ENCODE measurements at regions not wholly inside any gene's neighbourhood (a gene's known extent, or its start where the extent isn't known, plus 50 kb on each side); places are given as distances from the start of the nearest gene placed in this dataset.

DNA sequence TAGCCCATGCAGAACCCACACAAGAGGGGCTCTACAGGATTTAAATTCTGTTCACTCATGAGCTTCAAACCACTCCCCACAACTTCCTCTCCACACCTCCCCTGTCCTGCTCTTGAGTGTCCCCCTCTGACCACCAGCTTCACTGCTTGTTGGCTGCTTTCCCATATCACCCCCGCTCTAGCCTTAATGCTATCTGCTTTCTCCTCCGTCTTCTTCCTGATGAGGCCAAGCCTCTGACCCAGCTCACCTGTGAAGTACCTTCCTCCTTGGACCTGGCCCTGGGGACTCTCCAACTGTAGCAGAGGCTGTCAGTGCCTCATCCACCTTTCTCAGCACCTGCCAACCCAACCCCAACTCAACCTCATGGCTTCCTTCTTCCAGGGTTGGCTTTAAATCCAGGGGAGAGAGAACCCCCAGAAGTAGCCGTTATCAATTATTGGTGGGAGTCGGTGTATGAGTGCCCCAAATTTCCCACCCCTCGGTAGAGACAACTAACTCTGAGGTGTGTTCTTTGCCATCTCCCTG is 174.8 kb downstream of the MINAR1 start:
- no peak overlapping the region for H3K4me2 ChIP-seq (ENCODE audit: insufficient read depth, low read length)
- no peak overlapping the region for H2AFZ ChIP-seq (ENCODE audit: low read depth, low read length)
- H3K9me1 ChIP-seq (replicated peaks; ENCODE audit: control insufficient read depth, extremely low read depth, insufficient read depth, low read length), result no peaks in the 10 kb centered on the region
- dilution Hi-C loops (cut with MboI; ENCODE audit: extremely low pct_ligation_motif_present, low sequenced_read_pairs) (no loop called here), intact Hi-C loops (cut with micrococcal nuclease) (no loop called here)
- H3K27me3 ChIP-seq (ENCODE audit: control insufficient read depth in 2 of 2, insufficient read depth in 2 of 2, low read length in 2 of 2), result no peaks in the 10 kb centered on the region
- no peak overlapping the region for H3K9ac ChIP-seq (replicated peaks; ENCODE audit: extremely low read depth, insufficient read depth, low read length)
- H3K4me1 ChIP-seq (ENCODE audit: control insufficient read depth, extremely low read depth, insufficient read depth, low read length), result no peaks in the 10 kb centered on the region
- H3K36me3 ChIP-seq (ENCODE audit: control insufficient read depth in 2 of 2, extremely low read depth in 1 of 2, insufficient read depth in 2 of 2, low read length in 2 of 2), result no peaks in the 10 kb centered on the region
- FAIRE-seq (no peak), DNase-seq (ENCODE audit: low read depth, low spot score) (no peak)
- H3K9me3 ChIP-seq (replicated peaks; ENCODE audit: control insufficient read depth, insufficient read depth, low read length), result no peaks in the 10 kb centered on the region
- TF ChIP-seq FOS (IDR thresholded peaks at IDR 0.05; ENCODE audit: borderline replicate concordance, insufficient read depth, low read length), result no peak
- TF ChIP-seq POLR2A (IDR thresholded peaks at IDR 0.05; ENCODE audit: low read depth, low read length), result no peak
- TF ChIP-seq MAX (IDR thresholded peaks at IDR 0.05; ENCODE audit: insufficient read depth, insufficient read length), result no peak
- no peak for TF ChIP-seq JUN (IDR thresholded peaks at IDR 0.05; ENCODE audit: borderline replicate concordance, insufficient read depth, insufficient read length, low read depth)
- no peak for TF ChIP-seq POLR2AphosphoS5 (IDR thresholded peaks at IDR 0.05; ENCODE audit: insufficient read depth, low read depth, low read length)
- TF ChIP-seq, protein P1, sequence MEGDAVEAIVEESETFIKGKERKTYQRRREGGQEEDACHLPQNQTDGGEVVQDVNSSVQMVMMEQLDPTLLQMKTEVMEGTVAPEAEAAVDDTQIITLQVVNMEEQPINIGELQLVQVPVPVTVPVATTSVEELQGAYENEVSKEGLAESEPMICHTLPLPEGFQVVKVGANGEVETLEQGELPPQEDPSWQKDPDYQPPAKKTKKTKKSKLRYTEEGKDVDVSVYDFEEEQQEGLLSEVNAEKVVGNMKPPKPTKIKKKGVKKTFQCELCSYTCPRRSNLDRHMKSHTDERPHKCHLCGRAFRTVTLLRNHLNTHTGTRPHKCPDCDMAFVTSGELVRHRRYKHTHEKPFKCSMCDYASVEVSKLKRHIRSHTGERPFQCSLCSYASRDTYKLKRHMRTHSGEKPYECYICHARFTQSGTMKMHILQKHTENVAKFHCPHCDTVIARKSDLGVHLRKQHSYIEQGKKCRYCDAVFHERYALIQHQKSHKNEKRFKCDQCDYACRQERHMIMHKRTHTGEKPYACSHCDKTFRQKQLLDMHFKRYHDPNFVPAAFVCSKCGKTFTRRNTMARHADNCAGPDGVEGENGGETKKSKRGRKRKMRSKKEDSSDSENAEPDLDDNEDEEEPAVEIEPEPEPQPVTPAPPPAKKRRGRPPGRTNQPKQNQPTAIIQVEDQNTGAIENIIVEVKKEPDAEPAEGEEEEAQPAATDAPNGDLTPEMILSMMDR (IDR thresholded peaks at IDR 0.05; ENCODE audit: extremely low read depth in 1 of 2, insufficient read depth in 1 of 2, low read depth in 1 of 2, low read length in 2 of 2), result no peak
- TF ChIP-seq GATA2 (IDR thresholded peaks at IDR 0.05; ENCODE audit: insufficient read depth, insufficient read length, low read depth, low read length), result no peak
- TF ChIP-seq EZH2 (IDR thresholded peaks at IDR 0.05; ENCODE audit: borderline replicate concordance, low read depth, low read length, severe bottlenecking), result no peak
- no peak for TF ChIP-seq MYC (IDR thresholded peaks at IDR 0.05; ENCODE audit: low read depth, low read length)
- ChIA-PET CTCF (interaction anchor here (2.0 kb wide), 1 partner anchor 10 kb away, joined by 12 read pairs; no protein-coding TSS in a partner anchor), POLR2A (no interaction called here)
- no peaks in the 10 kb centered on the region for H3K79me2 ChIP-seq (ENCODE audit: control insufficient read depth, insufficient read depth, low read length)
- H4K20me1 ChIP-seq (replicated peaks; ENCODE audit: control insufficient read depth, extremely low read depth, insufficient read depth, low read length), result no peaks in the 10 kb centered on the region
- H3K27ac ChIP-seq (ENCODE audit: insufficient read depth, low read depth, low read length), result no peak overlapping the region
- no TSS peak for BruUV-seq (replicated peaks)
- H3K4me3 ChIP-seq (replicated peaks in 1 of 3; ENCODE audit: insufficient read depth in 1 of 3, low read depth in 1 of 3, low read length in 3 of 3), result no peak overlapping the region

Data from endothelial cell of umbilical vein (primary cell).